Sigmoid colon (tissue), 6 donors: ENCODE measurements at regions not wholly inside any gene's neighbourhood (a gene's known extent, or its start where the extent isn't known, plus 50 kb on each side); places are given as distances from the start of the nearest gene placed in this dataset.

Experiments used
- DNase-seq: peaks from one replicate; pipeline ENCODE4 v3.0.0-alpha.2; 2019
- H3K27ac ChIP-seq, 4 donors: fragments of 200-600 bp; sonication (generic); one replicate each; pipeline ENCODE4 v1.5.1; 2016 to 2019; ENCODE audit warnings: mild to moderate bottlenecking in 1 of 4
- H3K27me3 ChIP-seq, 3 donors: fragments of 200-600 bp; sonication (generic); one replicate each; pipeline ENCODE4 v1.5.1; 2019; ENCODE audit warnings: mild to moderate bottlenecking in 1 of 3
- H3K36me3 ChIP-seq, 4 donors: fragments of 200-600 bp; sonication (generic); one replicate each; pipeline ENCODE4 v1.5.1; 2016 to 2019
- H3K4me1 ChIP-seq, 4 donors: fragments of 200-600 bp; sonication (generic); one replicate each; pipeline ENCODE4 v1.5.1; 2017 to 2019
- H3K4me3 ChIP-seq, 4 donors: fragments of 200-600 bp; sonication (generic); one replicate each; pipeline ENCODE4 v1.5.1; 2017 to 2019; ENCODE audit warnings: mild to moderate bottlenecking in 2 of 4, moderate library complexity in 1 of 4
- H3K9me3 ChIP-seq, 4 donors: fragments of 200-600 bp in 3 of 4; sonication (generic) in 3 of 4; one replicate each; pipeline versions ENCODE4 v1.5.1 to v1.6.1; 2013 to 2019
- EP300 ChIP-seq, 4 donors: sonication (generic); formaldehyde crosslinking; IDR thresholded peaks; one replicate each; pipeline ENCODE4 v1.6.1; 2017; ENCODE audit warnings: antibody characterized with exemption in 4 of 4
- POLR2A ChIP-seq, 2 donors: fragments of 450-650 bp; IDR thresholded peaks; one replicate each; pipeline ENCODE4 v1.6.1; 2016; ENCODE audit warnings: antibody characterized with exemption in 2 of 2, mild to moderate bottlenecking in 2 of 2, moderate library complexity in 2 of 2
- POLR2AphosphoS5 ChIP-seq, 4 donors: sonication (generic); formaldehyde crosslinking; IDR thresholded peaks; one replicate each; pipeline ENCODE4 v1.6.1; 2017; ENCODE audit warnings: antibody characterized with exemption in 4 of 4
- WGBS, 2 donors: extraction: QIAGEN DNeasy Blood & Tissue Kit; methylation state at CpG; one replicate each; pipeline ENCODE4 v1.1.7; 2013; 5-methylcytosine and 5-hydroxymethylcytosine counted together
- intact Hi-C: fragments of 100-400 bp; cut with DNase I; formaldehyde crosslinking; loops from one replicate; pipeline ENCODE4 v1.15.1; 2023
- TF ChIP-seq, protein P1 (sequence below), 4 experiments: fragments of 450-650 bp in 3 of 4; fragments of 200-600 bp in 1 of 4; IDR thresholded peaks; one replicate each; pipeline ENCODE4 v1.5.1; 2016 to 2019; ENCODE audit warnings: antibody characterized with exemption in 4 of 4, mild to moderate bottlenecking in 3 of 4, moderate library complexity in 2 of 4
- donor health status: healthy with polysubstance abuse.
- donor health status: healthy.

DNA sequence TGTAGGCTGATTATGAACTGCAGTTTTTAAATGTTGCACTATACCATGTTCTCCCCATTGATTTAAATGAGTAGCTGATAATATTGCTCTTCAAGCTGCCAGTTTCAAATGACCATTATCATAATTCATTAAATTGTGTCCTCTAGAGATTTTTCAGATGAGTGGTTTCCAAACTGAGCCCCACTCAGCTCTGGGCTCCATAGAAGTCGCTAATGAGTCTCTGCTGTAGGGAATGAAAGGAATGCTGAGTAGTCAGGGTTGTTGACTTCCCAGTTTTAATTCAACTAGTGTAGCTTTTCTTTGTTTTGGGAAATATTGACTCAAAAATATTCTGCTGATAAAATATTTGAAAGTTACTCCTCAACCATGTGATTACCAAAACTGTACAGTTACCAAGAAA is 1081.1 kb downstream of the ARAP2 start:
- Histone ChIP-seq H3K4me1 (no peaks in the 10 kb centered on the region), H3K27me3 (no peaks in the 10 kb centered on the region), H3K27ac (no peak overlapping the region), H3K36me3 (no peaks in the 10 kb centered on the region), H3K9me3 (no peaks in the 10 kb centered on the region), H3K4me3 (no peak overlapping the region)
- TF ChIP-seq POLR2AphosphoS5 (IDR thresholded peaks at IDR 0.05) (no peak), POLR2A (IDR thresholded peaks at IDR 0.05) (no peak), EP300 (IDR thresholded peaks at IDR 0.05) (no peak)
- TF ChIP-seq, protein P1, sequence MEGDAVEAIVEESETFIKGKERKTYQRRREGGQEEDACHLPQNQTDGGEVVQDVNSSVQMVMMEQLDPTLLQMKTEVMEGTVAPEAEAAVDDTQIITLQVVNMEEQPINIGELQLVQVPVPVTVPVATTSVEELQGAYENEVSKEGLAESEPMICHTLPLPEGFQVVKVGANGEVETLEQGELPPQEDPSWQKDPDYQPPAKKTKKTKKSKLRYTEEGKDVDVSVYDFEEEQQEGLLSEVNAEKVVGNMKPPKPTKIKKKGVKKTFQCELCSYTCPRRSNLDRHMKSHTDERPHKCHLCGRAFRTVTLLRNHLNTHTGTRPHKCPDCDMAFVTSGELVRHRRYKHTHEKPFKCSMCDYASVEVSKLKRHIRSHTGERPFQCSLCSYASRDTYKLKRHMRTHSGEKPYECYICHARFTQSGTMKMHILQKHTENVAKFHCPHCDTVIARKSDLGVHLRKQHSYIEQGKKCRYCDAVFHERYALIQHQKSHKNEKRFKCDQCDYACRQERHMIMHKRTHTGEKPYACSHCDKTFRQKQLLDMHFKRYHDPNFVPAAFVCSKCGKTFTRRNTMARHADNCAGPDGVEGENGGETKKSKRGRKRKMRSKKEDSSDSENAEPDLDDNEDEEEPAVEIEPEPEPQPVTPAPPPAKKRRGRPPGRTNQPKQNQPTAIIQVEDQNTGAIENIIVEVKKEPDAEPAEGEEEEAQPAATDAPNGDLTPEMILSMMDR (IDR thresholded peaks at IDR 0.05) = no peak
- WGBS, 2 donors = 20 to 51% methylated on average over 1 of the region's 1 CpG
- intact Hi-C loops = no loop called here
- DNase-seq = no peak

DNA sequence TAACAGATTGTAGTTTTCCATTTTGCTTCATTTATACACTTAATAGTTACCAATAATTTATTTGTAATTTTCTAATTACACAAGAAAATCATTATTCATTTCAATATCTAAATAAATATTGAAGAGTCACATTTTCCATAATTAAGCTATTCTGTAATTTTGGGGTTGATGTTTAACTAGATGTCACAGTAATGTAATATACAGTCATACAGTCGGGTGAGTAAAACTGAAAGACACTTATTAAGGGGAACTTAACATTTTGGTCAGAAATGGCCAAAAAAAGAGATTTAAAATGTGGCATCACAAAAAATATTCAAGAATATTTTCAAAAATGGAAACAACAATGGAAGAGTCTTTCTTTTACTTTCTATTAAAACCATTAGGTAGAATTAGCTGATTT is 1080.3 kb downstream of the ARAP2 start:
- H3K4me3 ChIP-seq = no peak overlapping the region
- intact Hi-C loops = no loop called here
- WGBS, 2 donors = 69 to 89% methylated on average over 1 of the region's 1 CpG
- H3K9me3 ChIP-seq = no peaks in the 10 kb centered on the region
- no peaks in the 10 kb centered on the region for H3K27me3 ChIP-seq
- TF ChIP-seq, protein P1 (IDR thresholded peaks at IDR 0.05) = no peak
- TF ChIP-seq POLR2A (IDR thresholded peaks at IDR 0.05) = no peak
- TF ChIP-seq POLR2AphosphoS5 (IDR thresholded peaks at IDR 0.05) = no peak
- TF ChIP-seq EP300 (IDR thresholded peaks at IDR 0.05) = no peak
- DNase-seq = no peak
- H3K27ac ChIP-seq = no peak overlapping the region
- no peaks in the 10 kb centered on the region for H3K4me1 ChIP-seq
- no peaks in the 10 kb centered on the region for H3K36me3 ChIP-seq

DNA sequence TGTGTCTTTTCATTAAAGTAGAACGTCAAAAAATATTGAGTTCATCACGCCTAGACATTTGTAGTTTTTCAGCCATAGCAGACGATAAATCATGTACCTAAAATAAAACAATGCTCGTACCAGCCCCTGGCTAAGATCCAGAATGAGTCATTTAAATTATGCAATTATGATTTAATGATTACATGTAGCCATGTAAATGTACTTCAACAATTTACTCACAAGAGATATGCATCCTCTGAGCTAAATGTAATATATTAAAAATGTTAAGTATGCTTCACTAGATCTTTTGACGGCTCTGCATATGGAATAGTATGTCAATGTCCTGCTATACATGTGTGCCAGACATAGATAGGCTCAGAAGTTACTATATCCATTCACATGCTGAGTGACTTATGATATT is 1077.8 kb downstream of the ARAP2 start:
- TF ChIP-seq POLR2A (IDR thresholded peaks at IDR 0.05) = no peak
- TF ChIP-seq EP300 (IDR thresholded peaks at IDR 0.05) = no peak
- TF ChIP-seq POLR2AphosphoS5 (IDR thresholded peaks at IDR 0.05) = no peak
- TF ChIP-seq, protein P1 (IDR thresholded peaks at IDR 0.05) = no peak
- no peaks in the 10 kb centered on the region for H3K36me3 ChIP-seq
- H3K27me3 ChIP-seq = no peaks in the 10 kb centered on the region
- no peaks in the 10 kb centered on the region for H3K9me3 ChIP-seq
- WGBS, 2 donors = 63 to 65% methylated on average over 5 of the region's 5 CpGs
- no peak overlapping the region for H3K4me3 ChIP-seq
- no peak overlapping the region for H3K27ac ChIP-seq
- no peak for DNase-seq
- H3K4me1 ChIP-seq = no peaks in the 10 kb centered on the region
- intact Hi-C loops = no loop called here

DNA sequence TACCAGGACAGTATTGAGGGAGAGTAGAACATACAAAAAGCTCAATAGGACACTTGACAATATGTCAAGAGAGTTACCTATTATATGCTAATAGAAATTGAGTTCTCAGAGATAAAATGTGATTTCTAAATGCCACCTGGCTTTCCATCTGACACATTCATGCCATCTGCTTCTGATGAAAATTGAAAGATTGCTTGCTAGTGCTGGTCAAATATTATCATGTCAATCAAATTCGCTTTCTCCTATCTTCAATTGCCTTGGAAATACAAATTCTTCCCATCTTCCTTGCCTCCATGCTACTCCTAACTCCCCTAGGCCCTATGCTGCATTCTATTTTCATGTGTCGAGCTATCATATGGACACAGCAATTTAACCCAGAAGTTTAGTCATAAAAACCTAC is 1076.9 kb downstream of the ARAP2 start:
- Histone ChIP-seq H3K4me1 (no peaks in the 10 kb centered on the region), H3K27me3 (no peaks in the 10 kb centered on the region), H3K36me3 (no peaks in the 10 kb centered on the region), H3K4me3 (no peak overlapping the region), H3K27ac (no peak overlapping the region), H3K9me3 (no peaks in the 10 kb centered on the region)
- TF ChIP-seq EP300 (IDR thresholded peaks at IDR 0.05) = no peak
- no peak for TF ChIP-seq POLR2A (IDR thresholded peaks at IDR 0.05)
- TF ChIP-seq, protein P1 (IDR thresholded peaks at IDR 0.05) = no peak
- no peak for TF ChIP-seq POLR2AphosphoS5 (IDR thresholded peaks at IDR 0.05)
- 41 to 45% methylated on average over 2 of the region's 2 CpGs for WGBS, 2 donors
- DNase-seq = no peak
- intact Hi-C loops = no loop called here

DNA sequence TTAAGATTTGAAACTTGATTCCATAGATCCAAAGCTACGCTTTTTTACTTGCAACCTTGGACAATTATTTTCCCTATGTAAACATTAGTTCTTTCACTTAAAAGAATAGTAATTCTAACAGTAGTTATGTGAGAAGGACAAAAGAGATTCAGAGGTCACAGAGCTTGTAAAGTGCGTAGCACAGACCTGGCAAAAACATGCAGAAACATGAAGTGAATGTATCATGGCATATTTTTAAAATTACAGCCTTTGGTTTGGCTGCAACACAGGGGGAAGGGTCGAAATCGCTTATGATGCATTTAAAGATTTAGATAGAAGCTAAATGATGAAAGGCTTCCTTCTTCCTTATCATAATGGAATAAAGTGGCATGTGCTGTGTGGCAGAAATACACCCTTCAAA is 1068.8 kb downstream of the ARAP2 start:
- no peaks in the 10 kb centered on the region for H3K27me3 ChIP-seq
- no peaks in the 10 kb centered on the region for H3K36me3 ChIP-seq
- 60 to 64% methylated on average over 4 of the region's 4 CpGs for WGBS, 2 donors
- TF ChIP-seq POLR2A (IDR thresholded peaks at IDR 0.05) (no peak), EP300 (IDR thresholded peaks at IDR 0.05) (no peak), POLR2AphosphoS5 (IDR thresholded peaks at IDR 0.05) (no peak)
- TF ChIP-seq, protein P1 (IDR thresholded peaks at IDR 0.05) = no peak
- H3K4me1 ChIP-seq = no peaks in the 10 kb centered on the region
- no peak overlapping the region for H3K27ac ChIP-seq
- no peak overlapping the region for H3K4me3 ChIP-seq
- H3K9me3 ChIP-seq = no peaks in the 10 kb centered on the region
- no peak for DNase-seq
- intact Hi-C loops = no loop called here
